ENCODE measurements at regions not wholly inside any gene's neighbourhood (a gene's known extent, or its start where the extent isn't known, plus 50 kb on each side); places are given as distances from the start of the nearest gene placed in this dataset.

DNA sequence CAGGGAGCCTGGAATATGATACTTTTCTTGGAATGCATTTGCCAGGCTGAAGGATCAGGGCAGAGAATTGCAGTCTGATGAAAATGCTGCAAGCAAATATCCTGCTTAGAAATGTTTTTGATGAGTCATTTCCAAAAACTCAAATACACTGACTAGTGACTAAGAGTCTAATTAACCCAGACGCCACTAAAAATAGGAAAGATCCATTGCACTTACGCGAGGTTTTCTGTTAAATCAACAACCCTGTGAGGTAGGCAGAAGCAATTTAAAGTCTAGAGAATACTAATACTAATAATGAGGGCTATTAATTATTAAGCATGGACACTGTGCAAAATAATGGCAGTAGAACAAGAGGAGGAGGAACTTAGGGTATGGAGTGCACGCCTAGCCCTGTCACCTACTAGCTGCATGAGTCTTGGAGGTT, 130.1 kb upstream of the DOK5 start (continued):
- TF ChIP-seq POLR2AphosphoS5 (IDR thresholded peaks at IDR 0.05; ENCODE audit: low read depth, low read length), result peak; percentile 50; the same call in 1 of the 2 replicates
- no peak for TF ChIP-seq TAF1 (IDR thresholded peaks at IDR 0.05; ENCODE audit: borderline replicate concordance, low read depth, low read length)
- peak; percentile 69; the same call in 1 of the 2 replicates for TF ChIP-seq FOXM1 (IDR thresholded peaks at IDR 0.05; ENCODE audit: low read depth)
- no peak for TF ChIP-seq SMC3 (IDR thresholded peaks at IDR 0.05; ENCODE audit: low read depth, low read length)
- no peak for TF ChIP-seq RAD21 (IDR thresholded peaks at IDR 0.05; ENCODE audit: low read length)
- TF ChIP-seq, protein P1, sequence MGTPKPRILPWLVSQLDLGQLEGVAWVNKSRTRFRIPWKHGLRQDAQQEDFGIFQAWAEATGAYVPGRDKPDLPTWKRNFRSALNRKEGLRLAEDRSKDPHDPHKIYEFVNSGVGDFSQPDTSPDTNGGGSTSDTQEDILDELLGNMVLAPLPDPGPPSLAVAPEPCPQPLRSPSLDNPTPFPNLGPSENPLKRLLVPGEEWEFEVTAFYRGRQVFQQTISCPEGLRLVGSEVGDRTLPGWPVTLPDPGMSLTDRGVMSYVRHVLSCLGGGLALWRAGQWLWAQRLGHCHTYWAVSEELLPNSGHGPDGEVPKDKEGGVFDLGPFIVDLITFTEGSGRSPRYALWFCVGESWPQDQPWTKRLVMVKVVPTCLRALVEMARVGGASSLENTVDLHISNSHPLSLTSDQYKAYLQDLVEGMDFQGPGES (IDR thresholded peaks at IDR 0.05; ENCODE audit: low read depth, low read length), result no peak
- TF ChIP-seq RFX5 (IDR thresholded peaks at IDR 0.05; ENCODE audit: low read length), result no peak
- TF ChIP-seq, protein P2, sequence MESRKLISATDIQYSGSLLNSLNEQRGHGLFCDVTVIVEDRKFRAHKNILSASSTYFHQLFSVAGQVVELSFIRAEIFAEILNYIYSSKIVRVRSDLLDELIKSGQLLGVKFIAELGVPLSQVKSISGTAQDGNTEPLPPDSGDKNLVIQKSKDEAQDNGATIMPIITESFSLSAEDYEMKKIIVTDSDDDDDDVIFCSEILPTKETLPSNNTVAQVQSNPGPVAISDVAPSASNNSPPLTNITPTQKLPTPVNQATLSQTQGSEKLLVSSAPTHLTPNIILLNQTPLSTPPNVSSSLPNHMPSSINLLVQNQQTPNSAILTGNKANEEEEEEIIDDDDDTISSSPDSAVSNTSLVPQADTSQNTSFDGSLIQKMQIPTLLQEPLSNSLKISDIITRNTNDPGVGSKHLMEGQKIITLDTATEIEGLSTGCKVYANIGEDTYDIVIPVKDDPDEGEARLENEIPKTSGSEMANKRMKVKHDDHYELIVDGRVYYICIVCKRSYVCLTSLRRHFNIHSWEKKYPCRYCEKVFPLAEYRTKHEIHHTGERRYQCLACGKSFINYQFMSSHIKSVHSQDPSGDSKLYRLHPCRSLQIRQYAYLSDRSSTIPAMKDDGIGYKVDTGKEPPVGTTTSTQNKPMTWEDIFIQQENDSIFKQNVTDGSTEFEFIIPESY (IDR thresholded peaks at IDR 0.05; ENCODE audit: borderline replicate concordance, low read depth), result peak; percentile 59; the same call in 1 of the 2 replicates
- TF ChIP-seq, protein P3, sequence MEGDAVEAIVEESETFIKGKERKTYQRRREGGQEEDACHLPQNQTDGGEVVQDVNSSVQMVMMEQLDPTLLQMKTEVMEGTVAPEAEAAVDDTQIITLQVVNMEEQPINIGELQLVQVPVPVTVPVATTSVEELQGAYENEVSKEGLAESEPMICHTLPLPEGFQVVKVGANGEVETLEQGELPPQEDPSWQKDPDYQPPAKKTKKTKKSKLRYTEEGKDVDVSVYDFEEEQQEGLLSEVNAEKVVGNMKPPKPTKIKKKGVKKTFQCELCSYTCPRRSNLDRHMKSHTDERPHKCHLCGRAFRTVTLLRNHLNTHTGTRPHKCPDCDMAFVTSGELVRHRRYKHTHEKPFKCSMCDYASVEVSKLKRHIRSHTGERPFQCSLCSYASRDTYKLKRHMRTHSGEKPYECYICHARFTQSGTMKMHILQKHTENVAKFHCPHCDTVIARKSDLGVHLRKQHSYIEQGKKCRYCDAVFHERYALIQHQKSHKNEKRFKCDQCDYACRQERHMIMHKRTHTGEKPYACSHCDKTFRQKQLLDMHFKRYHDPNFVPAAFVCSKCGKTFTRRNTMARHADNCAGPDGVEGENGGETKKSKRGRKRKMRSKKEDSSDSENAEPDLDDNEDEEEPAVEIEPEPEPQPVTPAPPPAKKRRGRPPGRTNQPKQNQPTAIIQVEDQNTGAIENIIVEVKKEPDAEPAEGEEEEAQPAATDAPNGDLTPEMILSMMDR (IDR thresholded peaks at IDR 0.05), result no peak
- peak; percentile 66 for TF ChIP-seq NFIC (IDR thresholded peaks at IDR 0.05; ENCODE audit: borderline replicate concordance)
- TF ChIP-seq, protein P4, sequence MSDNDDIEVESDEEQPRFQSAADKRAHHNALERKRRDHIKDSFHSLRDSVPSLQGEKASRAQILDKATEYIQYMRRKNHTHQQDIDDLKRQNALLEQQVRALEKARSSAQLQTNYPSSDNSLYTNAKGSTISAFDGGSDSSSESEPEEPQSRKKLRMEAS (IDR thresholded peaks at IDR 0.05; ENCODE audit: low read depth), result no peak
- peak; percentile 77; the same call in 1 of the 2 replicates for TF ChIP-seq TCF12 (IDR thresholded peaks at IDR 0.05)

DNA sequence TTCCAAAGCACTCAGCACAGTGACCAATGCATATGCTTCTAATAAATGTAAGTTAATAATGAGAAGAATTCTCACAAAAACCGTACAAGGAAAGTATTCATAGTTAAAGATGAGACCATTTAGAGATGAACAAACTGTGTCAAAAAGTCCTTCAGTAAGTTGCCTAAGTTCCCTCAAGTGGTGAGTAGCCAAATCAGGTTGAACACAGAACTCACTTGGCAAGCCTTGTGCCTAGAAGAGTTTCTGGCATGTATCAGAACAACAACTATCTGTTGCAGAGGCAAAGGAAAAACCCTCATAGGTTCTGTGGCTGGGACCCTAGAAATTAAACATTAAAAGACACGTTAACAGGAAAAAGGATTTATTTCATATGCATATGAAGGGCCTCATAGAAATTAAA, 129.6 kb upstream of the DOK5 start:
- ChIA-PET CTCF (no interaction called here), POLR2A (no interaction called here)
- Histone ChIP-seq H3F3A (replicated peaks; ENCODE audit: insufficient read depth) (peaks cover 35% of the 10 kb centered on the region), H3K27me3 (ENCODE audit: insufficient read depth) (no peaks in the 10 kb centered on the region), H3K4me3 (ENCODE audit: low read depth in 2 of 2, low read length in 1 of 2) (peak overlapping the region; percentile 15 to 20; a peak in 2 of 4 replicates), H2AFZ (ENCODE audit: low read depth) (no peak overlapping the region; the same call in 1 of the 2 replicates), H3K4me2 (peak overlapping the region; percentile 51), H3K27ac (ENCODE audit: low read depth in 2 of 2, low read length in 1 of 2) (peak overlapping the region; percentile 80 to 88), H4K20me1 (ENCODE audit: insufficient read depth) (no peaks in the 10 kb centered on the region), H3K4me1 (ENCODE audit: control insufficient read depth in 1 of 2, insufficient read depth in 2 of 2, low read depth in 1 of 2, low read length in 1 of 2) (peaks cover 0 to 42% of the 10 kb centered on the region in 2 experiments; a peak in 2 of 4 replicates), H3K9ac (peak overlapping the region; percentile 46; the same call in 1 of the 2 replicates), H3K9me3 (no peaks in the 10 kb centered on the region), H3K79me2 (ENCODE audit: insufficient read depth) (no peaks in the 10 kb centered on the region), H3K36me3 (replicated peaks in 1 of 2; ENCODE audit: control insufficient read depth in 1 of 2, insufficient read depth in 2 of 2, low read length in 1 of 2) (no peaks in the 10 kb centered on the region), H3K9me2 (no peaks in the 10 kb centered on the region)
- TF ChIP-seq GATA2 (CRISPR knock-in tag; IDR thresholded peaks at IDR 0.05), result no peak
- TF ChIP-seq MEF2A (IDR thresholded peaks at IDR 0.05; ENCODE audit: borderline replicate concordance, low read depth), result 0 out of 2 replicates have a peak, but pooled peaks have one; percentile 0
- 15% methylated on average over 2 of the region's 2 CpGs for WGBS (ENCODE audit: low lambda C conversion rate)
- DNase-seq, result no peak

Data from SK-N-SH (cell line).